RCC 7860 (cell line): ENCODE measurements at regions not wholly inside any gene's neighbourhood (a gene's known extent, or its start where the extent isn't known, plus 50 kb on each side); places are given as distances from the start of the nearest gene placed in this dataset.

Source experiments
- DNase-seq: peaks from one replicate; pipeline ENCODE4 v3.0.0-alpha.2; 2015; ENCODE audit warnings: low spot score
- FAIRE-seq: peaks from 2 replicates; lab custom pipeline; 2012; peaks lifted over from hg19 to GRCh38; lab: Jason Lieb, UNC

DNA sequence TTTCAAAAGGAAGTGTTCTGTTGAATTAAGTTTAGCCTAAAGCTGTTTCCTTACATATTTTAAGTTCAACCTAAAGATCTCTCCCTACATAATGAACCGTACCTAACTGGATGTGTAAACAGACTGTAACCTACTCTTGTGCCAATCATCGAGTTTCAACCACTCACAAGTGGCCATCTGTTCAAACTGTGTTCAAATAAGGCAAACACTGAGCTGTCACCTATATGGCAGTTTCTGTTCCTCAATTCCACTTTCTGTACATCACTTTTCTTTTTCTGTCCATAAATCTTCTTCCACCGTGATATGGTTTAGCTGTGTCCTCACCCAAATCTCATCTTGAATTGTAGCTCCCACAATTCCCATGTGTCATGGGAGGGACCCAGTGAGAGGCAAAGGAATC, 428.6 kb downstream of the HACE1 start:
- DNase-seq, result no peak
- FAIRE-seq, result no peak

DNA sequence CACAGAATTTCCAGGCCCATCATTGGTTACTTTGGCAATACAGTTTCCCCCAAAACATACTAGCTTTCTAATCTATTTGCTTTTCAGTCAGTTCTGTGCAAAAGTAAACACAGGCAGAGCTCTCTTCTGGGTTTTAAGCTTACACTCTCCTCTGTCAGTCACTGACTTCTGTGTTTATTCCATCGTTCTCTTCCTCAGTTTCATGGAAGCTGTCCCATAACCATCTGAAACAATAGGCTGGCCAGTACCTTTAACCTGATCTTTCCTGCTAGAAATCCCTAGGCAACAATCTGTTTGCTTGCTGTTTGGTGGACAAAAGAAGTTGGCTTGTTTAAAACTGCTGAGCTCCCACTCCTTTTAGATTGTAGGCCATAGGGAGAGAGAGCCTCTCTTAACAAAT, 431.5 kb downstream of the HACE1 start:
- no peak for FAIRE-seq
- no peak for DNase-seq

DNA sequence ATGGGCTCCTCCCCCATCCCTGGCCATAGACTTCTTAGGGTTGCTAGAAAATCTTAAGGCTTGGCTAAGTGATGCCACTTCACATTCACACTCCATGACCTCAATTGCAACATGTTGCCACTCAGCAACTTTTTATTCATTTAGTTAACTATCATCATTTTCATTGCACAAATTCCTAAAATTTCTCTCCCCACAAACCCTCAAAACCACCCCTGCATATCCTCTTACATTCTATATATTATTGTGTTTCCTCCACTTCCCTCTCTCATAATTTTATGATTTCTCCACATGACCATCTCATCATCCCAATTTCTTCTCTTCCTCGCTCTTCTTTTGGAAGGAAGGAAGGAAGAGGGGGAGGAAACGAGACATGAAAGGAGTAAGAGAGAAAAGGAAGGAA, 436.0 kb downstream of the HACE1 start:
- FAIRE-seq, result no peak

DNA sequence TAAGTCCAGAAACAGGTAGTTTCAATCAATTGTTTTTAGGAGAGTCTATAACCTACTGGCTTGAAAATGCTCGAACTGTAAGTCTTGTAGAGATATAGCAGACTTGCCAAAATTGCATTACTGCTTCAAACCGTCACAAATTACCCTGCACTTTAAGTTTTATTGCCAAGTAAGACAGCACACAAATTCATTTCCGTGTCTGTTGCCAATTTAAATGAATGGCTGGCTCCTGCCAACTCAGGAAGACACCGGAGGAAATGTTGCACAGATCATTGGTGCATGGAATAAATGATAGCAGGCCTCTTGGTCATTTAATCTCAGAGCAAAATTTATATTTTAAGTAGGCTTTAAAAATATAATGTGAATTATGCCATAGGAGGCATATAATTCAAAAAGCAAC, 438.1 kb downstream of the HACE1 start:
- FAIRE-seq (no peak), DNase-seq (no peak)

More for the DNA sequence above, 436.0 kb downstream of the HACE1 start:
- no peak for DNase-seq

DNA sequence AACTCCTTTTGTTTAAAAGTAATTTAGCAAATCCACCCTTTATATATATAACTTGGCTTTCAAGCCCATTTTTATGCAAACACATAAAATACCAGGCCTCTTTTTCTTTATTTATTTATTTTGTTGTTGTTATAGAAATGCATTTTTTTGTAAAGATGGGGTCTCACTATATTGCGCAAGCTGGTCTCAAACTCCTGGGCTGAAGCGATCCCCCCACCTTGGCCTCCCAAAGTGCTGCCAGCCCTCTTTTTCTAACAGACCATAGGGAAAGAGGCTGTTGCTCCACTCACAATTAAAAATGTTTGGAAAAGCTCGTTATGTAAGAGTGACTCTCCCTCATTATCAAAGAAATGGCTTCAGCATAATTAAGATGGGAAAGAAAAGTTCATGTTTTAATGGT, 440.9 kb downstream of the HACE1 start:
- no peak for FAIRE-seq

DNA sequence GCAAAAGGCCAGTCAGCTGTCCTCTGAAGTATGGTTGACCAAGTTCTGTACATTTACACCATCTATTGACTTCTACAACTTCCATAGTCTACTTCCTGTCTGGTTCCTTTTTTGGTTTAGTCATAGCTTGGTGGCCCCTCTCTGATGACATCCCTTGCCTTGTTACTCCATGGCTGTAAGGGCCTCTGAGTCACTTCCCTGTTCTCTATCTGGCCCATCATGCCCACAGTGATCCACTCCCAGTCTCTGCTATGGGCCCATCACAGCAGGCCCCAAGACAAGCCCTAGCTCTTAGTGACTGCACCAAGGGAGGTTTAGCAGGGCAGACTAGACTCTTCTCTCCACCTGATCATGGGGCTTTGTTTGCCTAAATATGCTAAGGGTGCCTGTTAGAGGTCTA, 441.6 kb downstream of the HACE1 start:
- DNase-seq (no peak), FAIRE-seq (no peak)

More for the DNA sequence above, 440.9 kb downstream of the HACE1 start:
- DNase-seq, result no peak

DNA sequence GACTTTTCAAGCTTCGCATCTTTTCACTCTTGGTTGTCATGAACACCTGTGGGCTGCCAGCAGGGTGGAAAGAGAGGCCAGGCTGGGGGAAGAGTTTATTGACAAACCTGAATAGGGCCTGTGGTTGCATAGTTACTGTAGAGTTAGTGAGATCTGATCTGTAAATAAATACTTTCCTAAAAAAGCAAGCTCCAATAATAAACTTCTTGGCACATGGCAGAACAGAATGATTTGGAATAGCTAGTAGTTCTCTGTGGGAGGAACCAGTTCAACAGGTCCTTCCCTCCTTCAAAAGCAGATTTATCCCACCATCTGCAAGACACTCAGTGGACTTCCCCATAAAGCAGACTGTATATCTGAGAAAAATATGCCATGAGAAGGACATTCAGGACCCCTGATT, 445.0 kb downstream of the HACE1 start:
- FAIRE-seq, result no peak
- DNase-seq, result no peak

DNA sequence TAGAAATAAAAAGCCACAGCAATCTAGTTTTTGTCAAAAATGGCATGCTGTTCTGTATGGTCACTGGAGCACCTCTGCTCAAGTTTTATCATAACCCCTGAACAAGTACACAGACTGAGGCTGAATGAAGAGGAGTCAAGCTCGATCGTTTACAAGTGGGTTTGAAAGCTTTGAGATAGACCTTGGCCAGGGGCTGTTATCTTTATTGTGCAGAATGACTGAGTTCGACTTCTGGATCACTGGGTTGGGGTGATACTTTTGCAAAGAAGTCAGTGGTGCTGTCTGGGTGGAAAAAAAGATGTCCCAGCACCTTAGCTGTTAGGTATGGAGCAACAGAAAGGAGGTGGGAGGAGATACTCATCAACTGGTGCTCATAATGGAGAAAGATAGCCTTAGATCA, 446.0 kb downstream of the HACE1 start:
- no peak for FAIRE-seq
- no peak for DNase-seq

DNA sequence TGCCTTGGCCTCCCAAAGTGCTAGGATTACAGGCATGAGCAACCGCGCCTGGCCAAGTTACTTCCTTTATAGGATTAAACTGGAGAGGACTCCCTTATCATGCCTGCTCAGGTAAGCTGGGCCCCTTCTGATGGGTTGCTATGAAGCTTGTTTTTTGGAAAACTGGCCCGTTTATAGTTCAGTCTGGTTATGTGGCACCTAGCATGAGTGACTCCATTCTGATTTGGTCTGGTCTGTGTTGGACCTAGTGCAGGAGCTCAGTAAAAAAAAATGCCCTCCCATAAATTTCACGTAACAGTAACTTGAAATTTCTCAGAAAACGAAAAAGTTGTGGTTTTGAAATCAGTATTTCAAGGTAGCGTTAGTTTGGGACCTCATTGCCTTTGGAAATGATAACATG, 448.4 kb downstream of the HACE1 start:
- DNase-seq, result no peak
- FAIRE-seq, result no peak

DNA sequence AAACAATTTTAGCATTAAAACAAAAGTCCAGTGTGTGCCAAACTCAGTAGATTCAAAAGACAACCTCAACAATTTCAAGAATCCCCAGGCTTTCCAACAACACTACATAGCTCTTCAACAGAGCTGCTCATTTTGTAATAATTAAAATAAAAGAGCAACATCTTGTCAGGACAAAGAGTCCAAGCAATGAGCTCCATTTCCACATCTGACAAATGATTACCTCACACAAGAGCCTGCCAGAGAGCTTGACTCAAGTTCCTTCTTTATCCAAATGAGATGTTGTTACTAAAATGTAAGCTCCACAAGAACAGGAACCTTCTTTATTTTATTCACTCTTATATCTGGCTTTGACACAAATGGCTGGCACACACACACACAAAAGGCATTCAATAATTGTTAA, 449.8 kb downstream of the HACE1 start:
- FAIRE-seq, result no peak
- DNase-seq, result no peak

DNA sequence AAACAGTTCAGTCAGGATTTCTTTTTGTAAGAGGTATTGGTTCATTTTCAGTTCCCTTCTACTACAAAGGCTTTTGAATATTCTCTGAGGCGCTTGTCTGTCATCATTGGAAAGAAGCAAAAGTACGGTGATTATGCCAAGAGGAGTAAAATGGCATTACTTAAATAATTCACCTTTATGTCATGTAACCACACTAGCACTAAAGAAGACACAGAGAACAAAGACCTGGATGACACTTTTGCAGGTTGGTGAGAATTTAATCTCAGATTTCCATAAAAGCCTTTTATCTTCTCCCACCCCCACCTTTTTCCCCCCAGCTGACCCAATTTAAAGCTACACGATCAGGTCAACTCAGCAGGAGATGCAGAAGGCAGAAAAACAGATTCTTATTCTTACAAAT, 451.8 kb downstream of the HACE1 start:
- FAIRE-seq (no peak), DNase-seq (no peak)

DNA sequence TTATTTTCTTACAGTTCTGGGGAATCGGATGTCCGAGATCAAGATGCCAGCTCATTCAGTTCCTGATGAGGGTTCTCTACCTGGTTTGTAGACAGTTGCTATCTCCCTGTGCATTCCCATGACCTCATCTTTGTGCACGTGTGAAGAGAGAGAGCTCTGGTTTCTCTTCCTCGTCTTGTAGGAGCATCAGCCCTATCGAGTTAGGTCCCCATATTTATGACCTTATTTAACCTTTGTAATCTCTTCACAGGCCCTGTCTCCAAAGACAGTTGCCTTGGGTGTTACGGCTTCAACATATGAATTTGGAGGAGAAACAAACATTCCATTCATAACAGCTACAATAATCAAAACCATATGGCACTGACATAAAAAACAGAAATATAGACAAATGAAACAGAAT, 455.3 kb downstream of the HACE1 start:
- no peak for DNase-seq
- no peak for FAIRE-seq

DNA sequence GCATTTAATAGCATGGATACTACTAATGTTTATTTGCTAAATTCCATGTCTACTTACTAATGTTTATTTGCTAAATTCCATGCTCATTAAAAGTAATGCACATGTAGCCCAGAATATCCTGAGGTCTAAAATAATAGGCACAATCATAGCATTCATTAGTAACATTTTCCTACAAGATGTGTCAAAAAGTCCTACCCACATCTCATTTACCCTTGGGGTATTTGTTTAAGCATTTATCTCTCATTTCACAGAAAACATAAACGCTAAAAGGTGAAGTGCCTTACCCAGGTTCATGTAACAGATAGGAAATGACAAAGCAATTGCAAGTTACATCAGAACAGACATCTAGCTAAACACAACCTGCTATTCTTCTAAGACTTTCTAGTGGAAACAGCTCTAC, 457.1 kb downstream of the HACE1 start:
- DNase-seq, result no peak
- no peak for FAIRE-seq

DNA sequence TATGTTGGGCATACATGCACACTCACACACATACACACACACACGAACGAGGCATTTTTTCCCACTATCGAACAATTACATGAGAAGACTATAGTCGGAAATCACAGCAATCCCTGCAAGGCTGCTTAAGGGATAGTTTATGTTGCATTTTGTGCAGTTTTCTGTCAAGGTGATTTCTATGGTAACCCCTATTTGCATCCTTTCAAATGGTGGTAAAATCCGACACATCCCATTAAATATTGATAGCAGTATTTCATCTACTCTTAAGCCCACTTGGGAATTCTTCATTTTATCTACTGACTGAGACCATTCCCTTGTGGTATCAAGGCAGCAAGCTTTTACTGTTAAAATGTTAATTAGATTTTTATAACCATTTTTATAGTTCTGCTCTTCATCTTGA, 457.8 kb downstream of the HACE1 start:
- no peak for FAIRE-seq

DNA sequence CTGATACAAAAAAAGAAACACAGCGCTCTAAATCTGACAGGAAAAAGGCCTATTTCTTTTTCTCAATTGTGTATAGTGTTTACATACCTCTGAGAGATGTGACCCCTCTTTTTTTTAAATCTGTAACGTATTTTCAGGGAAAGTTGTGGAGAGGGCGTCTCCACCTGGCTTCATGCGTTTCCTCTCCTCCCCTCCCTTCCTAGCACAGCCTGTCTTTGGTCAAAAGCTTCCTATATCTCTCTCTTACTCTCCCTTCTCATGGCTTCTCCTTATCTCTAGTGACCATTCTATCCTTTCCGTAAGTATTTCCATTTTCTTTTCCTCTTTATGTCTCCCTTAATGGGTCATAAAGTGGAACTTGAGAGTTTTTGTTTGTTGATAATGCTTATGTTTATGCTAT, 458.9 kb downstream of the HACE1 start:
- DNase-seq, result no peak
- no peak for FAIRE-seq

More for the DNA sequence above, 457.8 kb downstream of the HACE1 start:
- no peak for DNase-seq

DNA sequence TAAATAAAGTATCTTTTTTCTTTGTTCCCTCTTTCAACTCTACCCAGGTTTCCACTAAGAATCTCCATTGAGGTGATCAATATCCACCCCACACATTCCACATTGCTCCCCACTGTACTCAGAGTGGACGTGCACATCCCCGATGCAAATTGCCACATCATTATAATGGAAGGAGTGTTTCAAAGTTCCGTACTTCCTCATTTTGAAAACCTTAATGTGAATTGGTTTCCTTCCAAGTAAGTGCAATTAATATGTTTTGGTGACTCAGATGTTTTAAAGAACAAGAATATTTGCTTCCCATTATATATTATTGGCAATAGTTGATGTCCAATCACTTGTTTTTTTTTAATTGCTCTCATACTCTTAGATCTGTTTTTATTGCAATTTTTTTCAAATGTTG, 463.6 kb downstream of the HACE1 start:
- FAIRE-seq, result no peak
- no peak for DNase-seq

DNA sequence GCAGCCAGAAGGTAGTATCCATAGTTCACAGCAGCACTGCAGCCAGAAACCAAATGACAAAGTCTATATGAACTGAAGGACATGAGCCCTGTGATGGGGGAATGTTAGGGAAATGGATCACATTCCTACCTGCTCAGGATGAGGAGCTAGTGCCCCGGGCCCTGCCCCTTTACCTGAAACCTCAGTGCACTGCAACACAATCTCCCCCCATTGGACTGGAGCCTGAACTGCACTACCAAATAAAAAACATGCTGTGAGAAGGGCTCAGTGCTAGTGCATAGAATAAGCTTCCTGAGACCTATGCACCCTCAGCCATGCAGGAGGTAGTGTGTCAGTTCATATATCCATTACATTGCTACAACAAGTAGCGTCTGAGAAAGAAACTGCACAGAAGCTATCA, 477.8 kb downstream of the HACE1 start:
- DNase-seq, result no peak
- FAIRE-seq, result no peak

DNA sequence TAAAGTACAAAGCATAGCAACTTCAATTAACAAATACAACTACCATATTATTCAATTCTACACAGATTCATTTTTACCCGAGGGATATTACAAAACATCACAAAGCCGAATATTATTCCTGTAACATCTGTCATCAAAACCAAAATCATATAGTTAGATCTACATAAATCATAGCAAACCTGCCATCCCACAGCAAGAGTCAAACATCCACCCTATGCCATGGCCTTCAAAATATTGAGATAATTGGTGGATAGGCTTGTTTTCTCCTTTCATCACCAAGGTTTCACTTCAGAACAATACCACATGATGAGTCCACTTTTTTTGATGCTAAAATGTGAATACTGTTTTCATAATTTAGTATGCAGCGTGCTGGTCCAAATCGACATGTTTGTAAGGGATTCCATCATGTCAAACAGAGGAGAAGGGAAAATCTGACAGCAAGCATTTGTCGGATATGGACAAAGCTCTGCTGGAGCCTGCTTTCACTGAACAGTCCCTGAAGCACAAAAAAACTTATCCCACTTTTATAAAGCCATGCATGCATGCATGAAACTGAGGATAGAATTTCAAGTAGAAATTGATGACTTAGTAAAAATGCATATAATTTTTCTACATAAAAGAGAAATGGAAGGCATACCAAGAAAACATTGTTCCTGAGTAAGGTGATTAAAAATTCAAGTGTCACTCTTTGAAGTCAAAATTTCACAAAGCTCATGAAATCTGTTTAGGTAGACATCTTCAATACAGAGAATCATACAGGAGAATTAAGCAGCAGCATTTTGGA, 494.1 kb downstream of the HACE1 start:
- DNase-seq (no peak), FAIRE-seq (no peak)

DNA sequence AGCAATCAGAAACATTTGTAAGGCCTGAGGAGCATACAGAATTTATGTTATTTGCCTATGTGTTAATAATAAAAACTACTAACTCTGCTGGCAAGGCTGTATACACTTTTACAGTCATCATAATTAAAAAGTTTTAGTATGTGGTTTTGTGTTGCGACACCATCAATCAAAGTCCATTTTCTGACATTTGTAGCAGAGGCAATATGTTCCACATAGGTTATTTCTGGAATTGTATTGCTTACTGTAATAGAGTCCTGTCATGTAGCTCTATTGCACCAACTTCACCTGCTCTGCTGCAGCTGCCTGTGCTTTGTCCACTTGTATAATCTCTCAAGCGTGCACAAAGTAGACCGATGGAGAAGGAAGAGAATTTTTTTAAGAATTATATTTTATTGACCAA, 501.8 kb downstream of the HACE1 start:
- no peak for FAIRE-seq
- DNase-seq, result no peak

DNA sequence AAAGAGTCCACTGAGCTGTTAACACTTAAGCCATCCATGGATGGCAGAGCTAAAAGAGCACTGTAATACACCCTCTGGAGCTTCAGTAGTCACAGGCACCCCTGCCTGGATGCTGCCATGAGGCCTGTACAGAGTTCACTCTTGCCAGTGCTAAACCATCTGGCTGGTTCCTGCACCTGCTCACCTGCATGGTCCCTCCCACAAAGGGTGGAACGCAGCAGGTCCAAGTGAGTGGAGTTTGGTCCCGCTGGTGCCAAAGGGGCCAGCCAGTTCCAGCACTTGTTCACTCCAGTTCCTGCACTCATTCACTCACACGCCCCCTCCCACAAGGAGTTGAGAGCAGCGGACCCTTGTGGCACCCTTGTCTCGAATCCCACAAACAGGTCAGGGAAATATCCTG, 503.5 kb downstream of the HACE1 start:
- FAIRE-seq, result no peak
- DNase-seq, result no peak

DNA sequence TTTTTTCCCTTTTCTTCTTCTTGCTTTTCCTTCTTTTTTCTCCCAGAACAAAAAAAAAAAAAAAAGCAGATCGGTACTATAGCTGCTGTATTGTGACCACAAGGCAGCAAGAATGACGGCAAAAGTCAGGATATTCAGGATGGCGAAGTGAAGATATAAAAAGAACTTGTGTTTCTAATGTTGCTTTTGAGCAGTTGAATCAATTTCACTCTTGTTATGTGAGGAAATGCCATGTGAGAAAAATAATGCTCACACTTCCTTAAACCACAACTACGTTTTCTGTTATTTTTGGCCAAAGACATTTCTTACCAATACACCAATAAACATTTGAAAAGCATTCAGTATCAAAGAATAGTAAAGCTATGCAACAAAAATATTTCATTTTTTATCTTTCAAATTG, 510.5 kb downstream of the HACE1 start:
- no peak for DNase-seq
- no peak for FAIRE-seq

DNA sequence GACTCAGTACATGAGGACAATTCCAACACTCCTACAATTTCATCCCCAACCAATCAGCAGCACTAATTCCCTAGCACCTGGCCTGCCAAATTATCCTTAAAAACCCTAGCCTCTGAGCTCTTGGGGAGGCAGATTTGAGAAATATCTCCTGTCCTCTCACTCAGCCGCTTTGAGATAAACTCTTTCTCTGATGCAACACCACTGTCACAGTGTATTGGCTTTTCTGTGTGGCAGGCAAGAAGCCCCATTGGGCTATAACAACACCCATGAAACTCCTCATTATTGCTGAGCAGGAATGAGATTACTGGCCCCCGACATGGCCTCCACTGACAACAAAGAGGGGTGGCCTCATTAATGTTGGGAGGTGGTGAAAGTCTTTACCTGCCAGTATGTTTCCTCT, 515.5 kb downstream of the HACE1 start:
- FAIRE-seq (no peak), DNase-seq (no peak)

DNA sequence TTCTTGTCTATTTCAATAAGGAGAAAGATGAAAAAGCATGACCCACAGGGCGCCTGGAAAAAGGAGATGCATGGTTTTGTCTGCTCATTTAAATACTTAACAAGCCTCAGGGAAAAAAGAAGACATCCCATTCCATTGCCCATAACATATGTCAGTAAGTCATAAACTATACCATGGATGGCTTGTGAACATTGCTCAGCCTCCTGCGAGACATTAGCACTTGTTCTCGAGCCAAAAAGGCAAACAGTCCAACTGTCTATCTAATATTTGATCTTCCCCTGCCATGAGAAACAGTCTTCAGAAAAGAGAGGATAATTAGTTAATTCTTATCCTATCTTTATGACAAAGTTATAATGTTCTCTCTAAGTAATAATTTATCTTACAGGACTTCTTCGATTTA, 527.4 kb downstream of the HACE1 start:
- DNase-seq (no peak), FAIRE-seq (no peak)
